Urinary bladder (tissue), 3 donors: ENCODE measurements at regions not wholly inside any gene's neighbourhood (a gene's known extent, or its start where the extent isn't known, plus 50 kb on each side); places are given as distances from the start of the nearest gene placed in this dataset.
"Not testable (repeated sequence)": the region's sequence is repeated elsewhere in the genome, so short reads cannot be mapped to it uniquely, and the experiment has no call there.

Experiments
- DNase-seq: peaks from one replicate; pipeline ENCODE4 v3.0.0-alpha.2; 2015; ENCODE audit errors: extremely low spot score
- H3K27ac ChIP-seq: one replicate; pipeline ENCODE4 v1.5.1; 2013; ENCODE audit warnings: low read depth, mild to moderate bottlenecking, moderate library complexity
- H3K36me3 ChIP-seq: one replicate; pipeline ENCODE4 v1.6.1; 2013; ENCODE audit warnings: mild to moderate bottlenecking, moderate library complexity; ENCODE audit not compliant: insufficient read depth
- H3K4me1 ChIP-seq: one replicate; pipeline ENCODE4 v1.6.1; 2013; ENCODE audit warnings: mild to moderate bottlenecking, moderate library complexity; ENCODE audit not compliant: insufficient read depth
- H3K4me3 ChIP-seq: one replicate; pipeline ENCODE4 v1.5.1; 2013; ENCODE audit warnings: low read depth, low read length
- WGBS: extraction: QIAGEN DNeasy Blood & Tissue Kit; methylation state at CpG from one replicate; pipeline ENCODE4 v1.1.7; 2013; 5-methylcytosine and 5-hydroxymethylcytosine counted together
- donor health status: healthy with polysubstance abuse.
- donor health status: healthy.

GRCh38 chr6:27575594-27576361 is 102.9 kb upstream of the ZNF184 start:
- H3K4me3 ChIP-seq: no peak overlapping the region
- no peaks in the 10 kb centered on the region for H3K4me1 ChIP-seq
- no peak overlapping the region for H3K27ac ChIP-seq
- 70% methylated on average over 10 of the region's 10 CpGs for WGBS
- DNase-seq: no peak
- H3K36me3 ChIP-seq: no peaks in the 10 kb centered on the region

DNA sequence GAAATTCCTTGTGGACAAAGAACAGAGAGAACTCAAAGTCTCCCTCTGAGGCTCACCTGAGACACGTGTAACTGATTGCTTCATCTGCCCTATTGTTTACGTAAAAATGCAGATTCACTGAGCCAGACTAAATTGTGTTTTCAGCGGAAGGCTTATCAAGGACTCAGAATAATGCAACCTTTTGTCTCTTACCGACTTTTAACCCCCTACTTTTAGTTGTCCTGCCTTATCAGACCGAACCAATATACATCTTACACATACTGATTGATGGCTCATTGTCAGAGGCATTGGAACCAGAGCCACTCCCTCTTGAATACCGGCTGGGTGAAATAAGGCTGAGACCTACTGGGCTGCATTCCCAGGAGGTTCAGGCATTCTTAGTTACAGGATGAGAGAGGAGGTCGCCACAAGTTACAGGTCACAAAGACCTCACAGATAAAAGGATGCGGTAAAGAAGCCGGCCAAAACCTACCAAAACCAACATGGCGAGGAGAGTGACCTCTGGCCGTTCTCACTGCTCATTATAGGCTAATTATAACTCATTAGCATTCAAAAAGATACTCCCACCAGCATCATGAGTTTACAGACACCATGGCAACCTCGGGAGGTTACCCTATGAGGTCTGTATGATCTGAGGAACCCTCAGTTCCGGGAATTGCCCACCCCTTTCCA is 95.5 kb upstream of the ZNF184 start:
- WGBS: 46% methylated on average over 13 of the region's 13 CpGs
- Histone ChIP-seq H3K4me3 (no peak overlapping the region), H3K27ac (no peak overlapping the region), H3K36me3 (no peaks in the 10 kb centered on the region), H3K4me1 (no peaks in the 10 kb centered on the region)
- DNase-seq: no peak

DNA sequence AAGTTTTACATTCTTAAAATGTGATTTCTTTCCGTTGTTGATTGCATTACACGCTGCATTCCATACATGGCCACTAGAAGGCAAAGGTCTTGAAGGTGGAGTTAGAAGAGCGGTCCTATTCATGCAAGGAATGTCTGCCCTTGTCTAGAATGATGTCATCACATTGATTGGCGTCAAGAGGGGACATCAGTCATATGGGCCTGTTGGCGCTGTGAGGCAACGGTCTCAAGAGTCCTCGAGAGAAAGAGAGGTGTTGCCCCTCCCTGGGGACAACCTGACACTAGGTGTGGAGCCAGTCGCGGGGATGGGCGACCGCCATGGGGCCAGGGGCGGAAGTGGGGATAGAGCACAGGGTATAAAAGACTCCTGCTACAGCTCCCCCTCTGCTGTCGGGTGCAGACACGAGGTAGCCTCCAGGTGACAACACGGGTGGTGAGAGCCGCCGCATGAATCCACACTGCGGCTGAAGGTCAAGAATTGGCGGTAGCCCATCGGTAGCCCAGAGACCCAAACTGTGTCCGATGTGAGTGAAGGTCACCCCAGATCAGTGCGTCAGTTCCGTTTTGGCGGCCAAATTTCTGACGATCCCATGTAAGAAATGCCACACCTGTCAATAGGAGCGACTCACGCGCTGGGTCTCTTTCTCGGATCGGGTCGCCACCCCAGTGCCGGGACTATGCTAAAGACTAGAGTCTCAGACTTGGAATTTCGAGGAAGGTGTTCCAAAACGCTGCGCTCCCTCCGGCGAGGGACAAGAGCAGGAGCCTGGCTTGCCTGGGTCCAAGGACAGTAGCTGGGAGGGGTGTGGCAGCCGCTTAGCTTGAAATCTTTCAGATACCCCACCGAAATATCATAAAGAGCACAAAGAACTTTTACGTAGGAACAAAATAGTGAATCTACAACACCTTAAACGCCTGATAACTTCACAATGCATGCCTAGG is 93.2 kb upstream of the ZNF184 start:
- no peak for DNase-seq
- no peak overlapping the region for H3K27ac ChIP-seq
- H3K4me3 ChIP-seq: no peak overlapping the region
- H3K4me1 ChIP-seq: no peaks in the 10 kb centered on the region
- 5% methylated on average over 41 of the region's 41 CpGs for WGBS
- H3K36me3 ChIP-seq: no peaks in the 10 kb centered on the region

DNA sequence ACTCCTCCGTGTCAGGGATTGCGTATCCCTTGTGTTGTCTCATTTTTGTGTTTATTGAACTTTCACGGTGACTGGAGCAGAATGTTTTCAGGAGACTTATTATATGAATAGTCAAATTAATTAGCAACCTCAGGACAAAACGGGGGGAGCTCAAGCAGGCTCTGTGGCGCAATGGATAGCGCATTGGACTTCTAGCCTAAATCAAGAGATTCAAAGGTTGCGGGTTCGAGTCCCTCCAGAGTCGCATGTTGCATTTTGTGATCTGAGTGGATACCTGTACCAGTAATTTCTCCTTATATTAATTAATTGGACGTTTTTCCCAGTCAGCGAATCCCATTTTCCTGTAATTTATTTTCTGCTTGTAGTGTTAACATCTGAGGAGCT is 89.1 kb upstream of the ZNF184 start:
- no peak for DNase-seq
- Histone ChIP-seq H3K4me1 (no peaks in the 10 kb centered on the region), H3K27ac (no peak overlapping the region), H3K36me3 (no peaks in the 10 kb centered on the region), H3K4me3 (no peak overlapping the region)
- 21% methylated on average over 11 of the region's 11 CpGs for WGBS

DNA sequence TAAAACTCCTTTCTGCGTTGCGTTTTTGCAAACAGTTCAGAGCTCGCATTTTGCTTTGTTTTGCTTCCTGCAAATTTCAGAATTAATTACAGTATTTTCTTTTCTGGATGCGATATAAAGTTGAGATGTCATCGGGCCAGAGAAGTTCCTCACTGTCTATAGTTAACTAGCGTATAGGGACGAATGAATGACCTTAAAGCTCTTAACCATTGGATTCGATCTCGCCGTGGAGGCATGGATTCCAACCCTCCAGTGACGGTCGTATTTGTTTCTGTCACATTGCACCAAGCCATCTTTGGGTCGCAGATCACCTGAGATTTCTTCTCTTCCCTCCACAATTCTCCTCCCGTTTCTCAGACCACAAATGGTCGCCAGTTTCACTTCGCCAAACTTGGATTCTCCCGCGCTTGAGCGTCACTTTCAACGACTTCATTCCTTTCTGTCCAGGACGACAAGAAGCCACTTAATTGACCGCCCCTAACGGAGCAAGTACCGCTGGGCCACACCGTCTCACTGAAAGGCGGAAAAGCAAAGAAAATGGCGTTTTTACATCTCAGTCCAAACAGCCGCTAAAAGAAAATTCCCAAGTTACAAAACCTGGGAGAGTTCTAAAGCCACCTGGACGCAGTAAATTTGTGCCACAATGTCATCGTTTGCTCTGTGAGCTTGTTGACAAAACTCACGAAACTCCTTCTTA is 85.3 kb upstream of the ZNF184 start:
- H3K36me3 ChIP-seq: no peaks in the 10 kb centered on the region
- no peak overlapping the region for H3K4me3 ChIP-seq
- no peak overlapping the region for H3K27ac ChIP-seq
- WGBS: 4% methylated on average over 31 of the region's 31 CpGs
- DNase-seq: no peak
- no peaks in the 10 kb centered on the region for H3K4me1 ChIP-seq

GRCh38 chr6:27556406-27556805 is 83.5 kb upstream of the ZNF184 start:
- no peak for DNase-seq
- WGBS: 26% methylated on average over 4 of the region's 4 CpGs
- H3K4me3 ChIP-seq: no peak overlapping the region
- H3K27ac ChIP-seq: no peak overlapping the region
- H3K36me3 ChIP-seq: no peaks in the 10 kb centered on the region
- H3K4me1 ChIP-seq: no peaks in the 10 kb centered on the region

DNA sequence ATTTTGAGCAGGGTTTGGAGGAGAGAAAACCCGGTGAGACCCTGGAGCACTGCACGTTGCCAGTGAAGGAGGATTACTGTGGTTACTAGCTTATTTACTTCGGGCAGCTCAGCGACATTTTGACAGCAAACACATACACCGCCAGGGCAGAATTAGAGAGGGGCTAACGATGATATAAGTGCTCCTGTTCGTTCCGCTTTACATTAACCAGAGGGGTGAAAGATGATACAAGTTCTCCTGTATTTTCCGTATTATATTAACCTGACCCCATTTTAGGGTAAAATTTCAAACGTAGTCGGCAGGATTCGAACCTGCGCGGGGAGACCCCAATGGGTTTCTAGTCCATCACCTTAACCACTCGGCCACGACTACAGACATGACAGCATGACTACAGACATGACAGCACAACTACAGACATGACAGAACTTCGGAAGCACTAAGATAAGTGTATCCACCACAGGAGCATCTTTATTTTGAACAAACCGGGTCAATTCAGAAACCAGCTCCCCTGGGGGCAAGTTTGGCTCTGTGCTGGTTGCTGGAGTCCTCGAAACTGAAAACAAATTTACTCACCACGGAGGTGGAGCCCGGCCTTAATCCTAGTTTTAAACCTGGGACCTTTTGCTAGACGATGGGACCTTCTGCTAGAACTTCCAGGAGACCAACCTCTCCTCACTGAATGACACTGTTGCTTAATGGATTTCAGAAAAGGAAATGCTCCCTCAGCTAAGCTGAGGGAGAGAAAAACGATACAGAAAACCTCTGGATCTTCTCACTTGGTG is 80.4 kb upstream of the ZNF184 start:
- Histone ChIP-seq H3K4me3 (no peak overlapping the region), H3K27ac (no peak overlapping the region), H3K36me3 (no peaks in the 10 kb centered on the region), H3K4me1 (no peaks in the 10 kb centered on the region)
- 6% methylated on average over 23 of the region's 23 CpGs for WGBS
- no peak for DNase-seq

GRCh38 chr6:27551607-27552006 is 78.7 kb upstream of the ZNF184 start:
- WGBS: 82% methylated on average over 2 of the region's 2 CpGs
- DNase-seq: no peak

GRCh38 chr6:27550692-27551091 is 77.8 kb upstream of the ZNF184 start:
- no peak overlapping the region for H3K27ac ChIP-seq
- DNase-seq: no peak
- H3K4me1 ChIP-seq: no peaks in the 10 kb centered on the region
- H3K36me3 ChIP-seq: no peaks in the 10 kb centered on the region
- H3K4me3 ChIP-seq: no peak overlapping the region
- 78% methylated on average over 3 of the region's 3 CpGs for WGBS

More at GRCh38 chr6:27551607-27552006, 78.7 kb upstream of the ZNF184 start:
- Histone ChIP-seq H3K4me1 (no peaks in the 10 kb centered on the region), H3K27ac (no peak overlapping the region), H3K36me3 (no peaks in the 10 kb centered on the region), H3K4me3 (no peak overlapping the region)

DNA sequence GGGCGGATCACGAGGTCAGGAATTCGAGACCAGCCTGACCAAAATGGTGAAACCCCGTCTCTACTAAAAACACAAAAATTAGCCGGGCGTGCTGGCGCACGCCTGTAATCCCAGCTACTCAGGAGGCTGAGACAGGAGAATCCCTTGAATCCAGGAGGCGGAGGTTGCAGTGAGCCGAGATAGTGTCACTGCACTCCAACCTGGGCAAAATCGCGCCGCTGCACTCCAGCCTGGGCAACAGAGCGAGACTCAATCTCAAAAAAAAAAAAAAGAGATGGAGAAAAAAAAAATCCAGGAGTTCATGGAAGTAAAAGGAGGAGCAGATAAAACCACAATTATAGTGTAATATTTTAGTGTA is 76.3 kb upstream of the ZNF184 start:
- WGBS: 80% methylated on average over 14 of the region's 14 CpGs
- not testable (repeated sequence) for H3K4me1 ChIP-seq, H3K36me3 ChIP-seq, H3K27ac ChIP-seq, H3K4me3 ChIP-seq, DNase-seq

DNA sequence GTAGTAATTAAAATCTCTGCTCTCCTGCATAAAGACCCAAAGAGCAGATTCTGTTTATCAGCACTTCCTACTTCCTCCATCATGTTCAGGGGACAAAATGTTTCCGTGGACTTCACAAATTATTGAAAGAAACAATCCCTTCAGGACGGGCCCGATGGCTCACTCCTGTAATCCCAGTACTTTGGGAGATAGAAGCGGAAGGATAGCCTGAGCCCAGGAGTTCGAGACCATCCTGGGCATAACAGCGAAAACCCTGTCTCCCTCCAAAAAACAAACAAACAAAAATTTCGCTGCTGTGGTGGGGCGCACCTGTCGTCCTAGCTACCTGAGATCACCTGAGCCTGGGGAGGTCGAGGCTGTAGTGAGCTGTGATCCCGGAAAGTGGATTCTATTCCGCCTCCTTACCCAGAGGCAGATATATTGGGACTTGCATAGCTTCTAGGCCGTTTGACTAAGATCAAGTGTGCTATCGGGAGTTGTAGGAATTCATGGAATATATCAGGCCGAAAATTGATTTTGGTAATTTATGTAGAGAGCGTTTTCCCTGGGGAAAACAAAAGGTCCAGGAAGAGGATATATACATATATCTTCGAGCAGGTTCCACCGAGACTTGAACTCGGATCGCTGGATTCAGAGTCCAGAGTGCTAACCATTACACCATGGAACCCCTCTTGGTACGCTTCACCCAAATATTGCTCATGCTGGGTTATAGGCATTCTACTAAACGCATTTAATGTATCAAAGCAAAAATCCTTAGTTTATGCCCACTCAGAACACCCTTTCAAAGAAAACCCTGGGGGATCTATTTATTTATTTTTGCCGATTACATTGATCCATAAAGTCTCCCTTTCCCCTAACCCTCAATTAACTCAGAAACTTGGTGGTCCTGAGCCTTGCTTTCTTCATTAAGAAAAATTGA is 74.5 kb upstream of the ZNF184 start:
- DNase-seq: no peak
- Histone ChIP-seq H3K27ac (no peak overlapping the region), H3K4me3 (no peak overlapping the region), H3K4me1 (no peaks in the 10 kb centered on the region), H3K36me3 (no peaks in the 10 kb centered on the region)
- 14% methylated on average over 23 of the region's 23 CpGs for WGBS

- no peak for DNase-seq
- Histone ChIP-seq H3K36me3 (no peaks in the 10 kb centered on the region), H3K4me3 (no peak overlapping the region), H3K4me1 (no peaks in the 10 kb centered on the region), H3K27ac (no peak overlapping the region)
- 85% methylated on average over 7 of the region's 7 CpGs for WGBS
These were observed 73.6 kb upstream of the ZNF184 start for GRCh38 chr6:27546522-27546921.
